ENCODE measurements at regions not wholly inside any gene's neighbourhood (a gene's known extent, or its start where the extent isn't known, plus 50 kb on each side); places are given as distances from the start of the nearest gene placed in this dataset.

GRCh38 chr10:2918489-2918888 lies 148.9 kb upstream of the PFKP start:
- Histone ChIP-seq H2AFZ (ENCODE audit: low read length) (no peak overlapping the region), H3K27me3 (ENCODE audit: low read length) (no peaks in the 10 kb centered on the region), H3K9ac (ENCODE audit: low read length) (no peak overlapping the region), H3K4me1 (ENCODE audit: insufficient read depth, low read length) (0 out of 2 replicates have a peak, but pooled peaks cover 4% of the 10 kb centered on the region), H3K4me3 (ENCODE audit: low read length) (no peak overlapping the region), H3K36me3 (ENCODE audit: low read depth, low read length) (no peaks in the 10 kb centered on the region), H3F3A (ENCODE audit: low read length, unreplicated experiment) (no peaks in the 10 kb centered on the region), H3K79me2 (ENCODE audit: low read length) (no peaks in the 10 kb centered on the region), H3K9me2 (replicated peaks; ENCODE audit: low read length) (no peaks in the 10 kb centered on the region), H4K20me1 (ENCODE audit: low read length) (no peaks in the 10 kb centered on the region), H3K9me3 (ENCODE audit: low read length) (no peaks in the 10 kb centered on the region), H3K27ac (ENCODE audit: low read length) (no peak overlapping the region), H3K4me2 (ENCODE audit: low read length) (no peak overlapping the region)
- no peak for TF ChIP-seq CTCF (conservative IDR thresholded peaks at IDR 0.05; ENCODE audit: low read depth, low read length)
- no peak for TF ChIP-seq EZH2phosphoT487 (IDR thresholded peaks at IDR 0.05; ENCODE audit: borderline replicate concordance, low read length)
- TF ChIP-seq EZH2 (IDR thresholded peaks at IDR 0.05; ENCODE audit: low read length, unreplicated experiment), result no peak
- ChIA-PET CTCF (no interaction called here), POLR2A (ENCODE audit: unreplicated experiment) (no interaction called here)
- BruUV-seq (replicated peaks), result no TSS peak
- intact Hi-C loops (cut with micrococcal nuclease), result no loop called here
- no peak for DNase-seq
- ATAC-seq, result no peak

- CTCF ChIA-PET, result no interaction called here
- no TSS peak for BruUV-seq (replicated peaks)
- Histone ChIP-seq H2AFZ (ENCODE audit: low read length) (no peak overlapping the region), H3K36me3 (ENCODE audit: low read depth, low read length) (no peaks in the 10 kb centered on the region), H3K9ac (ENCODE audit: low read length) (no peak overlapping the region), H3K9me3 (ENCODE audit: low read length) (no peaks in the 10 kb centered on the region), H3F3A (ENCODE audit: low read length, unreplicated experiment) (no peaks in the 10 kb centered on the region), H3K4me2 (ENCODE audit: low read length) (no peak overlapping the region), H3K27ac (ENCODE audit: low read length) (no peak overlapping the region), H3K9me2 (replicated peaks; ENCODE audit: low read length) (no peaks in the 10 kb centered on the region), H4K20me1 (ENCODE audit: low read length) (no peaks in the 10 kb centered on the region), H3K4me3 (ENCODE audit: low read length) (no peak overlapping the region), H3K4me1 (ENCODE audit: insufficient read depth, low read length) (0 out of 2 replicates have a peak, but pooled peaks cover 4% of the 10 kb centered on the region), H3K27me3 (ENCODE audit: low read length) (no peaks in the 10 kb centered on the region), H3K79me2 (ENCODE audit: low read length) (no peaks in the 10 kb centered on the region)
- DNase-seq (no peak), ATAC-seq (no peak)
- TF ChIP-seq EZH2 (IDR thresholded peaks at IDR 0.05; ENCODE audit: low read length, unreplicated experiment) (no peak), CTCF (conservative IDR thresholded peaks at IDR 0.05; ENCODE audit: low read depth, low read length) (no peak), EZH2phosphoT487 (IDR thresholded peaks at IDR 0.05; ENCODE audit: borderline replicate concordance, low read length) (no peak)
- POLR2A ChIA-PET (ENCODE audit: unreplicated experiment), result no interaction called here
- intact Hi-C loops (cut with micrococcal nuclease), result no loop called here
These were observed 149.4 kb upstream of the PFKP start for GRCh38 chr10:2917926-2918325.

GRCh38 chr10:2915412-2915811 lies 151.9 kb upstream of the PFKP start:
- ATAC-seq (no peak), DNase-seq (no peak)
- TF ChIP-seq EZH2phosphoT487 (IDR thresholded peaks at IDR 0.05; ENCODE audit: borderline replicate concordance, low read length) (no peak), EZH2 (IDR thresholded peaks at IDR 0.05; ENCODE audit: low read length, unreplicated experiment) (no peak), CTCF (conservative IDR thresholded peaks at IDR 0.05; ENCODE audit: low read depth, low read length) (no peak)
- H3K9me2 ChIP-seq (replicated peaks; ENCODE audit: low read length), result no peaks in the 10 kb centered on the region
- ChIA-PET CTCF (no interaction called here), POLR2A (ENCODE audit: unreplicated experiment) (no interaction called here)
- intact Hi-C loops (cut with micrococcal nuclease), result no loop called here
- H2AFZ ChIP-seq (ENCODE audit: low read length), result no peak overlapping the region
- H3K27ac ChIP-seq (ENCODE audit: low read length), result no peak overlapping the region
- no peak overlapping the region for H3K9ac ChIP-seq (ENCODE audit: low read length)
- no peaks in the 10 kb centered on the region for H3K36me3 ChIP-seq (ENCODE audit: low read depth, low read length)
- H3K9me3 ChIP-seq (ENCODE audit: low read length), result no peaks in the 10 kb centered on the region
- H3F3A ChIP-seq (ENCODE audit: low read length, unreplicated experiment), result no peaks in the 10 kb centered on the region
- no peak overlapping the region for H3K4me2 ChIP-seq (ENCODE audit: low read length)
- BruUV-seq (replicated peaks), result no TSS peak
- no peaks in the 10 kb centered on the region for H3K79me2 ChIP-seq (ENCODE audit: low read length)
- H3K4me3 ChIP-seq (ENCODE audit: low read length), result no peak overlapping the region
- H4K20me1 ChIP-seq (ENCODE audit: low read length), result no peaks in the 10 kb centered on the region
- H3K4me1 ChIP-seq (ENCODE audit: insufficient read depth, low read length), result no peaks in the 10 kb centered on the region
- H3K27me3 ChIP-seq (ENCODE audit: low read length), result no peaks in the 10 kb centered on the region

All from PC-3 (cell line).